GM19239 (cell line): ENCODE measurements at regions not wholly inside any gene's neighbourhood (a gene's known extent, or its start where the extent isn't known, plus 50 kb on each side); places are given as distances from the start of the nearest gene placed in this dataset.

ENCODE experiments used
- DNase-seq: peaks from one replicate; pipeline ENCODE4 v3.0.0; 2011; ENCODE audit warnings: low spot score; ENCODE audit not compliant: insufficient read length
- FAIRE-seq: peaks from 2 replicates; lab custom pipeline; 2011; peaks lifted over from hg19 to GRCh38; lab: Jason Lieb, UNC

DNA sequence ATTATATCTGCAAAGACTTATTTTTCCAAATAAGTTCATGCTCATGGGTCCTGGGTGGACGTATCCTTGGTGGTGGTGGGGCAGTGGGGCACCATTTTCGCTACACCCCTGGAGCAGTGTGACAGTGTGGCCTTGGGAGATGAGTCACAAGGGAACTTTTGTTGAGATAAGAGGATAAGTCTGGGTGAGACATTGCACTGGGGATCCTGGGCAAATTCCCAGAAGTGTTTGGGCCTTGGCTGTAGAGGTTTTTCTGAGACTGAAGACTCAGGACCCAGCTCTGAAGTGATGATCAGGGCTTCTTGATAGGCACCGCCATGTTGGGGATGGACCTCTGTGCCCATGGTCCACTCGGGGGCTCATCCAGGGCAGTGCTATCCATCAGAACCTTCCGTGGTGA is 149.4 kb downstream of the MACROH2A1 start:
- FAIRE-seq (no peak), DNase-seq (no peak)

DNA sequence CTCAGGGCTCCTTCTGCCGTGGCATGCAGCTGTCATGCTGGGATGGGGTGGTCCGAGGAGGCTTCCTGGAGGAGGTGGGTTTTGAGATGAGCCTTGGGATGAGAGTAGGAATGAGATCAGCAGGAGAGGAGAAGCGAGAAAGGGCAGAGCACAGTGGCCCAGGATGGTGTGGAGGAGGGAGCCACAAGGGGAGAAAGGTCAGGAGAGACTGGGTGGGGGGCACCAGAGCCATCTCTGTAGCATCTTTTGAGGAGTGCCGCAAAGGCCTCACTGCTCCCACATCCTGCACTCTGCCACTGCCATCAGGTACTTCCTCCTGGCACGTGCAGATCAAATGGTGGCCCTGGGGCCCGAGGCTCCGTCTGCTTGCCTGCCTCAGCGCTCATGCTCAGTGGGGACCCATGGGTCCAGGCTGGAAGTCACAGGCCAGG is 150.2 kb downstream of the MACROH2A1 start:
- DNase-seq, result no peak
- FAIRE-seq, result no peak

DNA sequence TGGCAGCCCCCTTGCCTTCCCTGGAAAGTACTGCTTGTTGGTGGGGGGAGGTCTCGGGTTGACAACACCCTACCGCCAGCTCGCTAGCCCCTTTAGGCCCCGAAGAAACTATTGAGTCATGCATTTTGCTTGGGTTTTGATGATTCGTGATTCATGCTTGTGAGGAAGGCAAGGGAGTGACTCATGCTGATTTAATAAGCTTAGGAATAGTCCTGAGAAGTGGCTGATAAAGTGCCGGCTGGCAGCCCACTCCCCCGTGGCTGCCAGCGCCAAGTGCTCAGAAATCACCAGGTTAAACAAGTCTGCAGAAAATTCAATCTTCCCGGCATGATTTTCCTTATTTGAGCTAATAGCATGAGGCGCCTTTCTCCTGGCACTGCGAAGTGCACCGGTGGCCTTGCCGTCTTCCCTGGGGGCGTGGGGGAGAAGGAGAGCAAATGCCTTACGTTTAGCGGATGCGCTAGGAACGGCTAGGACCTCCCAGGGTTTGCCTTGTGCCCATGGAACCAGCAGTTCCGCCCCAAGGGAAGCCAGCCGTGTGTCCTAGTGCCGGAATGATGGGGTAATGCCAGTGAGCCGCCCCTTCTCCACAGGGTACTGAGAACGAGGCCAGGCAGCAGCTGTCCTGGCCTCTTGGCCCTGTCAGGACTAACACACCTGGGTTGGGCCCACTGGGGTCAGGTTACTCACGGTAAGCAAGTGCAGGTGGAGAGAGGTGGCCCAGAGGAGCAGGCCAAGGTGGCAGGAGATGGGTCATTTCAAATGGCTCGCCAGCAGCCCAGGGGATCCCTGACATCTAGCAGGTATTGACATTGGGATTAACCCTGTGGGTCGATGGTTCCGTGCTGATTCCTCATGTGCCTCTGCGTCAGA is 151.9 kb downstream of the MACROH2A1 start:
- no peak for DNase-seq
- no peak for FAIRE-seq

DNA sequence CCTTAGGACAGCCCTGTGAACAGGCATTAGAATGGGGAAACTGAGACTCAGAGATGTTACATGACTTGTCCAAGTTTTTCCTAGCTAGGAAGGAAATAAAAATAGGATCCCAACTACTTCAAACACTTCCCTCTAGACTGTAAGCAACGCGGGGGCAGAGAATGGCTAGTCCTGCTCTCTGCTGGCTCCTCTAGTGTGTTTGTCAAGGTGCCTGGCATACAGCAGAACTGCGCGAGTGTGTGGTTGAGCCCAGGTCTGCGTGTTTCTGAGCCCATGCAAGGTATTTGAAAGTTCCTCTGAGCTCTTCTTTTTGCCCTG is 152.5 kb downstream of the MACROH2A1 start:
- FAIRE-seq, result no peak
- no peak for DNase-seq

DNA sequence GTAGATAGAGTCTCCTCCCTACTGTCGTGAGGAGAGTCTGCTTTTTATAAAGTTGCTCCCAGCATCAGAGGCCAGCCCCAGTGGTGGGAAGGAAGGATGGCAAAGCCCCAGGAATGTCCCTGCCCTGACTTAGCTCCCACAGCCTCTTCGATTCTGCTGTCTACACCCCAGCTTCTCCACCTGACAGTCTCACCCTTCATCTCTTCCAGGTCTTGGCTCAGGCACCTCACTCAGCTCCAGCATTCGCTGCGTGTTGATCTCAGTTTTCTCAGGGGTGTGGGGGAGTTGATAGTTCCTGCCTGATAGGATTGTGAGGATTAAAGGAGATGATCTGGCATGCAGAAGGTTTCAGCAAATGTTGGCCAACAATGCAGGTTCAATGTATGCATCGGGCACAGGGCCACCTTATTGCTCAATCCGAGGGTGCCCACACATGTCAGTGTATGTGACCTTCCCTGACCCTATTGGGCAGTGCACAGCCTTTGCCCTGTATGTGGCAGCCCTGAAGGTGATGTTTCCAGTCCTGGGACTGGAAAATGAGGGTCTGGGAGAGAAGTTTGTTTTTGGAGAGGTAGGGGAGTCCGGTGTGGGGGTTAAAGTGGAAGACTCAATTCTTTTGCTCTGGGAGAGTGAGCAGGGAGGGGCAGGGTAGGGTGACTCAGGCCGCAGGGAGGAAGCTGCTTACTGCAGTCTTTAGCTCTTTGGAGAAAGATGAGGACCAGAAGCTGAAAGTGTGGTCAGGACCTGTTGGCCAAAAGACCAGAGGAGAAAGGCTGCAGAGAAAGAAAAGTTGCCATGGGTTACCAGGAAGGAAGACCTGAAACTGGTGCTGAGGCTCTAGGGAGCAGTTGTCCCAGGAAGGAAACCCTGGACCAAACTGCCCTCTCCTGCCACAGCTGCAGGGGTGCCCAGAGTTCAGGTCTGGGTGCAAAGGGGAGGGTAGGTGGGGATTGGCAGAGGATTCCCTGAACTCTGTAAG is 153.2 kb downstream of the MACROH2A1 start:
- no peak for DNase-seq
- FAIRE-seq, result no peak

DNA sequence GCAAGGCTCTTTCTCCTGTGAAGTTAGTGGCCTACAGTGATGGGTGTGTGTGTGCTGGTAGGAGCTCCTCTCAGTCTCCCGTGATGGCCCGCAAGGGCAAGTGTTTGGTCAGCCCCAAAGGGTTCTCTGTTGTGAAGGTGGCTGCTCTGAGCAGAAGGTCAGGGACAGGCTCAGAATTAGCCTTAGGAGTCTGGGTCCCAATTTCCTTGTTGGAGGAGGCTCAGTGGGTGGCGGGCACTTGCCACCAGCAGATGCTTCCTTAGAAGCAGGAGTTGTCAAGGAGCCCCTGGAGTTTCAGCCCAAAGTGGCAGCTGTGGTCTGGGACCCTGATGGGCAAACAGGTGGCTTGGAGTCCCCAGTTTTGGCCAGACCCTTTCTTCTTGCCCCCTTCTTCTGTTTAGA is 154.4 kb downstream of the MACROH2A1 start:
- FAIRE-seq (no peak), DNase-seq (no peak)

DNA sequence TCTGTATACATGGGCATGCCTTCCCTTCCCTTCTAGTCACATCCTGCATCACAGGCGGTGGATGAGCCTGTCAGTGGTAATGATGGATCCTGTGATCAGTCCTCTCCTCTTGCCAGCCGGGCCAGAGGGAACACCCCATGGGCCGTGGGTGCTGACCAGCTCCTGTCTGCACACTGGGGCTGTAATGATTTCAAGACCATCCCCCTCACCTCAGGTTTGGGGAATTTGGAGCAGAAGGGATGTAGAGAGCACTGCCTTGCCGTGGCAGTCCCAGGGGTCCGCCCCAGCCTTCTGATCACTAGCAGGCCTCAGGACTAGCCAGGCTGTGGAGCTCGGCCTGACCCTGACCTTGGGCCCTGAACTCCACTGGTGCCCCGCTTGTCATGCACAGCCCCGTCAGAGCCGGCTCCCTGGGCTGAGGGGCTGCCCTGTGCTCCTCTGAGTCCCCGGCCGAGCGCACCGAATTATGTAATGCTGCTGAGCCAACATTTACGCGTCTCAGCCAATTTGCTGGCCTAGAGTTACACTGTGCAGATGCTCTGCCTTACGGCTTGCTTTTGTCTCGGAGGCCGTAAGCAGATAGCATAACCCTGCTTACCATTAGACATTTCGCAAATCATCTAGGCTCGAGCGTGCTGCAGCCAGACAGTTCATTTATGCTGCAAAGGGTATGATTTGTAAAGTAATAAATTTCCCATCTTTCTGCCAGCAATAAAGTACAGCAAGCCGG is 155.3 kb downstream of the MACROH2A1 start:
- no peak for DNase-seq
- FAIRE-seq, result no peak

DNA sequence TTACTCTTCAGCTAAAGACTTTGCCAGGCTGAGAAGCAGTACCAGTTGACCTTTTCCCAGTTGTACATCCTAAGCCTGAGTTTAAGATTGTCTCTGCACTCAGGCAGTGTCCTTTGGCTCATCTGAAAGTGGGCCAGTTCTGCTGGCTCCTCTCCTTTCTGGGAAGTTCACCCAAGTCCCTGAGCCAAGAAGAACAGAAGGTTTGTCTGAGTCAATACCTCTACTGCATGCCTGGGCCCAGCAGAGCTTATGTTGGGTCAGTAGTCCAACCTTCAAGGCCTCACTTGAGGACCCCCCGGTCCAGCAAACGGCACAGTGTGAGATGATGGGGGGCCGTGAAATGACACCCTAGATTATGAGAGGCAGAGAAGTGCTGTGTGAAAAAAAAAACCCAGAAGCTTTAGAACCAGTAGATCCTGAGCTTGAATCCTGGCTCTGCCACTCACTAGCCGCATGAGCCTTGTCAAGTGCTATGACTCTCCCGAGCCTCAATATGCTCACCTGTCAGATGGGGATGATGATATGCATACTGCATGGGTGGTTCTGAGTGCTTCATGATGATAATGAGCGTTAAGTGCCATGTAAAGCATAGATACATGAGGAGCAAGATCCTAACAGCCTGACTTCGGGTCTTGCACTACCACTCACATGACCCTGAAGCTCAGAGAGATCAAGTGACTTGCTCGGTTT is 156.0 kb downstream of the MACROH2A1 start:
- FAIRE-seq (no peak), DNase-seq (no peak)

DNA sequence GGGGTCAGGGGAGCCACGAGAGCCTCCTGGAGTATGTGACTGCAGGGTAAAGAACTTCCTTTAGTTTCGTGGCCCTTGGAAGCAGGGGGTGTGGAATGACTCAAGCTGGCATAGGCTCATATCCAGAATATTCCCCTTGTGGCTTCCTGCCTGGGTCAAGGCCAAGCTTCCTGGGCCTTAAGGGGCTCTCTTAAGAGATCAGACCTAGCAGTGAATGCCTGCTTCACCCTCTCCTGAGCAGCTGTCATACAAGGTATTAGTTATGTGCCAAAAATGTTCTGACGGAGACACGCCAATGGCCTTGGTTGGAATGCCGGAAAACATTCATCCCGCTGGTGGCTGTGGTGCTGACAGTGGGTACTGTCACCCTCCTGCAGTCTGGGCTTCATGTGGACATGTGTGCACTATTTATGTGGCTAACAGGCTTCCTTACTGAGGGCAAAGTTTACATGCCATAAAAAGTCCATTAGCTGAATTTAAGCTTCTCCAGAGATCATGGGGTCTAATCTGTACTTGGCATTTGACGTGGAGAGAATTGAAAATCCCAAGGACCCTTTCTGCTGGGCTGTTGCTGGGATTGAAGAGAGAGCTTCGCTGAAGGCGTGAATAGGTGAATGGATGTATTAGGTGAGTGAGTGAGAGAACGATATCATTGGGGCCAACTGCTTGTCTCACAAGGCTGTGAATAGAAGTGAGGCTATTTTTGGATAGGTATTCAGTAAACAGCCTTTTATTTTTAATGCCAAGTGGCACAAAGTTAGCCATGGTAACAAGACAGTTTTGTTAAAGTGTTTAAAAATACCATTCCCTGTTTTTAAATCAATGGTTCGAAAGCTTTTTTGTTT is 156.8 kb downstream of the MACROH2A1 start:
- no peak for FAIRE-seq
- no peak for DNase-seq

DNA sequence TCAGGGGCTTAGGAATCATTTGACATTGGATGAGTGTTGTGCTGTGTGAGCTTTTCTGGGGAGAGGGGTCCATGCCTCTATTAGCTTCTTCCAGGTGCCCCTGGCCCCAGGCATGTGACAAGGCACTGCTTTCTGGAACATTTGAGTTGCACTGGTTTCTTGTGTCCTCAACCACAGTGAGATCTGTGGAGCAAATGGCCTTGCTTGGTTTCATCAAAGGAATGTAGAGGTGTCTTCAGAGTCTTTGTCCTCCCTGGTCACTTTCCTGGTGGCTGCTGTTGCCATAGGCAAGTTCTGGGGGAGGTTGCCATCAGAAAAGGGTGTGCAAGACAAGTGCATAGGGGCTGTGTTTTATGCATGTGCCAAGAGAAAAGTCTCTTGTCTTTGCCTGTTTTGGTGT is 157.5 kb downstream of the MACROH2A1 start:
- no peak for FAIRE-seq

DNA sequence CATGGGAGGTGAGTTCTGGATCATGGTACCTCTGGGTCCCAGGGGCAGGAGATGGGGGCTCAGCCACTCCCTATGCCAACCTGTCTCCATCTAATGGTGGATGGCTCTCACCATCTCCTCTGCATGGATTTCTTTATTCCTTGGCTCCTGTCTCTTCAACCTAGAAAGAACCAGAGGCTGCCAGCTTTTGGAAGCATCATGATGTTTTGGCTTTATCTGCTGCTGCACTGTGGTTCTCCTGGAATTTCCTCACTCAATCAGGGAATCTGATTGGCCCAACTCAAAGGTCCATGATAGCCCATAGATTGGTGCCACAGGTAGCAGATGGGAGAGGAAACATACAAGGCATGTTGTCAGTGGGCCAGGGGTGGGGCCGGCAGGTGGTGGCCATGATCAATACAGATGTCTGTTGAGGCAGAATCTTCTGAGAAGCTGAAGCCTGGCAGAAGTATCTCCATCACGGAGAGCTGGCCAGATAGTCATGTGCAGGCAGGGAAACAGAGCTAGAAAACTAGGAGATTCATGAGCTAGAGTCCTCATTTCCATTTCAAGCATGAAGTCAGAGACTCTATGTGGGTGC is 158.2 kb downstream of the MACROH2A1 start:
- FAIRE-seq (no peak), DNase-seq (no peak)

More for the DNA sequence above, 157.5 kb downstream of the MACROH2A1 start:
- no peak for DNase-seq

DNA sequence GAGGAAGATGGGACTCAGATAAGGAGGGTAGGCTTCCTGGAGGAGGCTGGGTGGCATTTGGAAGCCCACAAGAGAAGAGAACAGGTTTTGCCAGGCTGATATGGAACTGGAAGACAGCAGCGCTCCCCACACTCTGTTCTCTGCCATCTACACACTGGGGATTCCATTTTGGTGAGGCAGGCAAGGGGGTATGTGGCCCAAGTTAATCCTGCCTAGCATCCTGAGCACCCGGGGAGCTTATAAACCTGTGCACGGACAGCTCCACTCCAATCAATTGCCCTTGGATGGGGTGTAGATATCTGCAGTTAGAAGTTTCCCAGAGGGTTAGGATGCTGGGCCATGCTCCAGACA is 158.8 kb downstream of the MACROH2A1 start:
- DNase-seq (no peak), FAIRE-seq (no peak)

DNA sequence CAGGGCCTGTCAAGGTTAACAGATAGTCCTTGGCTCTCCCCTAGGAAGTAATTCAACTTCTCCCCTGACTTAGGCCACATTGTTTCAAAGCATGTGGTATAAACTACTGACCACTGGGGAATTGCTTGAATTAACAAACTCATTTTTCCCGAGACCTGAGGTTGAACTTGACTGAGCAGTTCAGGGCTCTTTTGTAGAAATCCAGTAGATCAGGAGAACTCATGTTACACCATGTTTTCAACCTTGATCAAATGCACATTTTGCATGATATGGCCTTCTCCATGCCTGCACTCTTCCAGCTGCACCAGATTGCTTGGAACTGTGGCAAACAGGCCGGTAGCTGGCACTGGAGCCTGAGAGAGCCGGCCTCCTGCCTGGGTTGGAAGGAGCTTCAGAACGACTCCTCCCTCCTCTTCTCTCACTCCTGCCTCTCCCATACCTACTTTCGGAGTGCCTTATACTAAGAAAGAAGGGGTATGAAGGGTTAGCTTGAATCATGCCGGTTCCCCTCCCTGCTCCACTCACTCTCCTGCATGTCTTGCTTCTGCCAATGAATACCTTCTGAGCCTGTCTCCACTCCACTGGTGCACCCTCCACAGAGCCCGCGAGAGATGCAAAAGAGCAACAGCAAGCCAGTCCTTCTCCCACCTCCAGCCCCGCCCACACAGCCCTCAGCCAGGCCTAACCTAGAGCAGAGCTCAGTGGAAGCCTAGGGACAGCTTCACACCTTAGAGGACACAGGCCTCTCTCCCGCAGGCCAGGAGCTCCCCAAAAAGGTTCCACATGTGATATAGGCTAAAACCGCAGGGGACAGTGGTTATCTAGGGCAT is 159.4 kb downstream of the MACROH2A1 start:
- no peak for FAIRE-seq
- no peak for DNase-seq

DNA sequence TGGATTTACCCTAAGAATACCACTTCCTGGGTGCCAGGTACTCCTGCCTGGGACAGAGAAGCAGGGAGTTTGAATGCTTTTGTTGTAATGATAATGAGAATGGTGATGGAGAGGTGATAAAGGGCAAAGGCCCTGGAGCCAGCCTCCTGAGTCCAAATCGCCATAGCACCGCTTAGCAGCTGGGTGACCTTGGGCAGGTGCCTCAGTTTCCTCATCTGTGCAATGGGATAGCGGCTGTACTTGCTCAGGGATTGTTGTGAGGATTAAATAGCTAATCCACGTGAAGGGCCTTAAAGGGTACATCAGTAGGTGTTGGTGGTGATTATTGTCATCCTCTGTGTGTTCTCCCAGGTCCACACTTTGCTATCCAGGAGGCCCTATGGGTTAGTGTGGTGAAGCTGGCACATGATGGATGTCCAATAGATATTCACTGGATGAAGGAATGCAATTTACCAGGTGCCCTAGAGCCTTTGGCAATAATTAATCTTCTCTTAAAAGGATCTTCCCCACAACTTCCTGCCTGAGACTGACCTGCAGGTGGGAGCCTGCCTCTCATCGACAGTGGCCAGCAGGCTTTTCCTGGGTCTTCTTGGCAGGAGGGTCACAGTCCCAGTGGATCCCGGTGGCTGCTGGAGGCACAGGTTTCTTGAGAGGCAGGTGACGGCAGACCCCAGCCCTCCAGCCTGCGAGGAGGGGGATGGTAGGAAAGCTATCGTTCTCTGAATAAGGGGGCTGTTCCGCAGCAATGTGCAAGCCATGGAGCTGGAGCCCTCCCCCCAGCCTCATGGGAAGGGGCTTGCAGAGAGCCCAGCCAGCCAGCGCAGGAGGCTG is 160.2 kb downstream of the MACROH2A1 start:
- FAIRE-seq, result no peak
- DNase-seq, result no peak

DNA sequence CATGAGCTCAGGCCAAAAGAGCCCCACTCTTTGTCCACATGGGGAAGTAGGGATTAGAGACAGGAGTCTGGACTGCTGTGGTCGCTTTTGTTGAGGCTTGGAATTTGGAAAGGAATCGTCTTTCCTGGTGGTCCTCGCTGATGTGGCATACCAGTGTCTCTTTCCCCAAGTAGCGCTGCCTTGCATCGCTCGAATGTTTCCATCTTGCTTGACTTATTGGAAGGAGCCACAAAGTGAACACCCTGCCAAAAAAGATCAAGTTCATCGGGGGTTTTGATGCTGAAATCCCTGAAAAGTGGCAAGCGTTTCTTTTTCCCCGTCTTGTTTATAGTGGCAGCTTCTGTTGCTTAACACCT is 161.3 kb downstream of the MACROH2A1 start:
- no peak for FAIRE-seq
- no peak for DNase-seq

DNA sequence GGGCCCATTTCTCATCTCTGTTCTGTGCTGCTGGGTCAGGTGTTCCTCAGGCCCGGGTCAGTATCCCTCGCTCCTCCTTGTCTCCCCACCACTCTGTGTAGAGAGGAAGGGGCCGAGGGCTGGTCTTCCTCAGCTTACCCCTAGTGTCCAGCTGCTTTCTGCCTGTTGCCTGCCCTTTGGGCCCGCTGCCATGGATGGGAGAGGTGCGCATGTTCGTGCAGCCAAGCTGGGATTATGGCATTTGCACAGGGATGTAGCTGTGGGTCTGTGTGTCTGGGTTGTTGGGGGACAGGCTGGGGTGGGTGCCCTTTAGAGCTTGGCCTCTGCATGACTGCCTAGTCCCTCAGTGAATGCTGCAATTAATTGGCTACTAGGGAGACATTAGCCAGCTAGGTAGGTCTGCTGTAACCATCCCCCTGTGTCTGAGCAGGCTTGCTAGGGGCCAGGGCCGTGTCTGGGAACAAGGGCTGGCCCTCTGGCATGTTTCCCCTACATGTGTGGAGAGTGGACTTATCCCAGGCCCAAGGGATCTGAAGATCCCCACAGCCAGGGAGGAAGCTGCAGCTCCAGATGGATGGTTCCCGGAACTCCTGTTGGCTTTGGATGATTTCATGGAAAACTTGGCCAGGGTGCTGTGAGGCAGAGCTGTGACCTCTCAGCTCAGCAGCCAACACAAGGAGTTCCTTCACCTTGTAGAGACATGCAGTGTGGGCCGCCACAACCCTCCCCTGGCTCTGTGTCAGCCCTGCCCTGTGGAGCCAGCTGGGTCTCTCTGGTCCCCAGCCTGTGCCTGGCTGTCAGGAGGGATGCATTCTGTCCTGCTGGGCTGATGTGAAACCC is 161.9 kb downstream of the MACROH2A1 start:
- no peak for FAIRE-seq

More for the DNA sequence above, 161.9 kb downstream of the MACROH2A1 start:
- DNase-seq, result no peak
